ENCODE measurements at regions not wholly inside any gene's neighbourhood (a gene's known extent, or its start where the extent isn't known, plus 50 kb on each side); places are given as distances from the start of the nearest gene placed in this dataset.
"Not testable (repeated sequence)": the region's sequence is repeated elsewhere in the genome, so short reads cannot be mapped to it uniquely, and the experiment has no call there.

GRCh38 chr2:44104855-44105271, 63.8 kb upstream of the PPM1B start:
- no peaks in the 10 kb centered on the region for H3K9me3 Mint-ChIP-seq (ENCODE audit: low read depth)
- no peak for TF ChIP-seq CTCF (IDR thresholded peaks at IDR 0.05)
- H3K27ac Mint-ChIP-seq (ENCODE audit: unreplicated experiment) = no peak overlapping the region
- no peaks in the 10 kb centered on the region for H3K27me3 Mint-ChIP-seq (ENCODE audit: low read depth)
- no peaks in the 10 kb centered on the region for H3K36me3 Mint-ChIP-seq (ENCODE audit: low read depth)
- DNase-seq (ENCODE audit: low spot score) = no peak
- H3K4me1 Mint-ChIP-seq (ENCODE audit: low read depth) = peaks cover 10% of the 10 kb centered on the region
- no peak overlapping the region for H3K4me3 Mint-ChIP-seq (ENCODE audit: unreplicated experiment)

GRCh38 chr2:44106509-44106908, 62.2 kb upstream of the PPM1B start:
- DNase-seq (ENCODE audit: low spot score); H3K4me1 Mint-ChIP-seq (ENCODE audit: low read depth); H3K36me3 Mint-ChIP-seq (ENCODE audit: low read depth); H3K27ac Mint-ChIP-seq (ENCODE audit: unreplicated experiment); H3K9me3 Mint-ChIP-seq (ENCODE audit: low read depth); H3K27me3 Mint-ChIP-seq (ENCODE audit: low read depth); H3K4me3 Mint-ChIP-seq (ENCODE audit: unreplicated experiment): not testable (repeated sequence)

- Mint-ChIP-seq H3K27me3 (ENCODE audit: low read depth) (peaks cover 2% of the 10 kb centered on the region), H3K9me3 (ENCODE audit: low read depth) (no peaks in the 10 kb centered on the region), H3K4me3 (ENCODE audit: unreplicated experiment) (no peak overlapping the region), H3K27ac (ENCODE audit: unreplicated experiment) (no peak overlapping the region), H3K36me3 (ENCODE audit: low read depth) (no peaks in the 10 kb centered on the region), H3K4me1 (ENCODE audit: low read depth) (no peaks in the 10 kb centered on the region)
- TF ChIP-seq CTCF (IDR thresholded peaks at IDR 0.05) = no peak
- DNase-seq (ENCODE audit: low spot score) = no peak
Observed at GRCh38 chr2:44107086-44107740, 61.5 kb upstream of the PPM1B start.

DNA sequence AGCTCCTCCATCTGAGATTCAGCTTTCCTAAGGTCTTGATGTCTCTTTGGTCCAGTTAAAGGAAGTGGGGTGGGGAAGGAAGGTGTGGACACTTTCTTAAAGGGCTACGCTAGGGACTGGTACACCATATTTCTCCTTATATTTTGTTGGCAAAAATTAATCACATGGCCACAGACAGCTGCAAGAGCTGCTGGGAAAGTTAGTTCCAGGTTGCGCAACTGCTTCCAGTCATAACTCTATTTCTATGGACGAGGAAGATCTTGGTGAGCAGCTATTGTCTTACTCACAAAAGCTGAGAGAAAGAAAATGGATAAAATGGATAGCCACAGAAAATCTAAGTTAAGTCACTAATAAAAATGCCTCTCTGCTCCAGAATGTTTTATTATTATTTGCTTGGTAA, 60.7 kb upstream of the PPM1B start:
- no peaks in the 10 kb centered on the region for H3K4me1 Mint-ChIP-seq (ENCODE audit: low read depth)
- no peak for TF ChIP-seq CTCF (IDR thresholded peaks at IDR 0.05)
- no peak overlapping the region for H3K4me3 Mint-ChIP-seq (ENCODE audit: unreplicated experiment)
- no peak for DNase-seq (ENCODE audit: low spot score)
- H3K36me3 Mint-ChIP-seq (ENCODE audit: low read depth) = no peaks in the 10 kb centered on the region
- H3K27ac Mint-ChIP-seq (ENCODE audit: unreplicated experiment) = no peak overlapping the region
- no peaks in the 10 kb centered on the region for H3K9me3 Mint-ChIP-seq (ENCODE audit: low read depth)
- H3K27me3 Mint-ChIP-seq (ENCODE audit: low read depth) = peaks cover 2% of the 10 kb centered on the region

GRCh38 chr2:44109166-44109565, 59.5 kb upstream of the PPM1B start:
- Mint-ChIP-seq H3K4me1 (ENCODE audit: low read depth) (no peaks in the 10 kb centered on the region), H3K27me3 (ENCODE audit: low read depth) (peaks cover 5% of the 10 kb centered on the region), H3K27ac (ENCODE audit: unreplicated experiment) (no peak overlapping the region), H3K9me3 (ENCODE audit: low read depth) (no peaks in the 10 kb centered on the region), H3K4me3 (ENCODE audit: unreplicated experiment) (no peak overlapping the region), H3K36me3 (ENCODE audit: low read depth) (no peaks in the 10 kb centered on the region)
- DNase-seq (ENCODE audit: low spot score) = no peak
- no peak for TF ChIP-seq CTCF (IDR thresholded peaks at IDR 0.05)

DNA sequence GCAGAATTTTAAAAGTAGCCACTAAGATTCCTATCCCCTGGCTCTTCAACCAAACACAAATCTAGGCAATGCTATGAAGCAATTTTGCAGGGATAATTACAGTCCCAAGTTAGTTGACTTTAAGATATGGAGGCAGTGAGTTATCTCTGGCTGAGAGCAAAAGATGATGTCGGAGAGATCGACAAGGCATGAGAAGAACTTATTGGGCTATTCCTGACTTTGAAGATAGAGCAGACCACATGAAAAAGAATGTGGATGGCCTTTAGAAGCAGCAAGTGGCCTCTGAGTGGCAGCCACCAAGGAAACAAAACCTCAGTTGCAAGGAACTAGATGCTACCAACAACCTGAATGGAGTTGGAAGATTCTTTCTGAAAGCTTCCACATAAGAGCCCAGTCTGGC, 58.2 kb upstream of the PPM1B start:
- DNase-seq (ENCODE audit: low spot score) = no peak
- TF ChIP-seq CTCF (IDR thresholded peaks at IDR 0.05) = no peak
- peaks cover 5% of the 10 kb centered on the region for H3K27me3 Mint-ChIP-seq (ENCODE audit: low read depth)
- H3K9me3 Mint-ChIP-seq (ENCODE audit: low read depth) = no peaks in the 10 kb centered on the region
- no peaks in the 10 kb centered on the region for H3K36me3 Mint-ChIP-seq (ENCODE audit: low read depth)
- H3K27ac Mint-ChIP-seq (ENCODE audit: unreplicated experiment) = no peak overlapping the region
- H3K4me3 Mint-ChIP-seq (ENCODE audit: unreplicated experiment) = no peak overlapping the region
- H3K4me1 Mint-ChIP-seq (ENCODE audit: low read depth) = no peaks in the 10 kb centered on the region

Data from chondrocyte (in vitro differentiated cells).